Hematopoietic multipotent progenitor cell treated with erythropoietin and hydrocortisone succinate and interleukin-3 and kit ligand, for 17 days (in vitro differentiated cells): ENCODE measurements at regions not wholly inside any gene's neighbourhood (a gene's known extent, or its start where the extent isn't known, plus 50 kb on each side); places are given as distances from the start of the nearest gene placed in this dataset.

ENCODE experiments used
- DNase-seq: peaks from one replicate; pipeline ENCODE4 v3.0.0-alpha.2; 2015; ENCODE audit warnings: low spot score

DNA sequence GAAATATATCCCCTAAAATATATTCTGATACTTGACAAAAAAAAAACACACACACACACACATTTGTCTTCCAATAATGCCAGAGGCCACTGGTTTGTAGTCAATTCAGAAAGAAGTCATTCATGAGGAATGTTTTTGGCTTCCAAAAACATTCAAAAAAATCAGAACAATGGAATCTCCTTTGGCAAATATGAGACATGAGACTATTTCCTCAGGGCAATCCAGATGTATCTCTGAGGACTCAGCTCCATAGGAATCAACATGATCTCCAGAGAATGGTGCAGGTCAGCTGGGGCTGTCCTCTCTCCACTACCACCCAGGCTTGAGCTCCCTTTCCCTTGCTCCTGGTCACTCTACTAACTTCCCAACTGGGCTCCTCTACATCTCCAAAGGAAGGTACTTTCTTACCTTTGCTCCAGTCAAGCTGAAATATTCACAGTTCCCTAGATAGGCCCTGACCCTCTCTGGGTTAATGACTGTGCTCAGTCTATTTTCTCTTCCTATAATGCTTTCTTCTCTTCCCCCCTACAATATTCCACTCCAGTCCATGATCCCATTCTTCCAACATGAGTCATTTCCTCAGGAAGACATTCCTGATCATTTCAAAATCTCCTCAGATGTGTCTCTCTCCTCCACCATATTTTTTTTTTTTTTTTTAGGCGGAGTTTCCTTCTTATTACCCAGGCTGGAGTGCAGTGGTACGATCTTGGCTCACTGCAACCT, 145.3 kb downstream of the C1D start:
- DNase-seq, result no peak

GRCh38 chr2:67918471-67918870, 144.3 kb downstream of the C1D start:
- no peak for DNase-seq

- no peak for DNase-seq
These were observed 143.3 kb downstream of the C1D start for GRCh38 chr2:67919490-67919889.

DNA sequence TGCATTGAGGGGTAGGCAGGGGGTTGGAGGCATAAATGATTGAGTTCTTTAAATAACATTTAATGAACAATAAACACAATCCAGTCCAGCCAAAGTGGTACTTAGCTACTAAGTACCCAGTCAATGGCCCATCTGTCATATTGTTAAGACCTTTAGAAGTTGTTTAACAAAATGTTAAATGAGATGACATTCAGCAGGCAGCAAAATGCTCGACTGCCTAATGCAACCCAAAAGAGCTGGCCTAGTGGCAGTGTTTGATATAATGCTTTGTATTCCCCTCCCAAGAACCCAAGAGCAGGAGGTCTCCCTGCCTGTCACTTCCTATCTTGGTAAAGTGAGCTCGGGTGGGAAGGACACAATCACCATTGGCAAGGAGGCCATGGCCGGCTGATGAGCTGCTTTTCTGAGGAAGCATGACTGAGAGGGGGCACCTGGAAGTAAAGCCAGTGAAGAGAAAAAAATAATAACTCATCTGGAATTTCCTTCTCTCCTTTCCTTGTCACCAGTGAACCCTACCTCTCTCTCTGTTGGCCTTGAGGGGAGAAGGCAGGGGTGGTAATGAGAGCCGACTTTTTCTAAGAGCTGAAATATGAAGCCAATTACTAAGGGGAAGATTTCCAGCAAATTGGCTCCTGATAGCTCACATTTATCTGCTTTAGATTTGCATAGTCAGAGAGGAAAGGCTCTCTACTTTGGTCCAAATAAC, 140.6 kb downstream of the C1D start:
- DNase-seq, result no peak

- no peak for DNase-seq
These were observed 139.1 kb downstream of the C1D start for GRCh38 chr2:67923696-67924095.

DNA sequence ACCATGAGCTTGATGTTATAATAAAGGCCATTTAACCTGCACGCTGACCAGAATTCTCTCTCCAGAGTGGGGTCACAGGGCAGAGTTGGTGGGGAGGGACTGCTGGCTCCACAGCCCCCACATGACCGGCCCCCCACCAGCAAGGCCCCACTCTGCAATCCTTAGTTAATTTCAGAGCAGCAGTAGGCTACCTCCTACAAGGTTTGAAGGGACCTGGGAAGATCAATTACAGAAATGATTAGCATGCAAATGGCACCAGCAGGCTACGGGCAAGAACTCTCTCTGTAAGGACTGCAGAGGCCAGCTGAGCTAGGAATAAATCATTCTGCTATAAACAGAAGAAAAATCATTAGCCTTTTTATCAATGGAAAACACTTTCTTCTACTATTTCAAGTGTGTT, 135.3 kb downstream of the C1D start:
- DNase-seq, result no peak

- DNase-seq, result no peak
These were observed 132.6 kb downstream of the C1D start for GRCh38 chr2:67930156-67930555.

DNA sequence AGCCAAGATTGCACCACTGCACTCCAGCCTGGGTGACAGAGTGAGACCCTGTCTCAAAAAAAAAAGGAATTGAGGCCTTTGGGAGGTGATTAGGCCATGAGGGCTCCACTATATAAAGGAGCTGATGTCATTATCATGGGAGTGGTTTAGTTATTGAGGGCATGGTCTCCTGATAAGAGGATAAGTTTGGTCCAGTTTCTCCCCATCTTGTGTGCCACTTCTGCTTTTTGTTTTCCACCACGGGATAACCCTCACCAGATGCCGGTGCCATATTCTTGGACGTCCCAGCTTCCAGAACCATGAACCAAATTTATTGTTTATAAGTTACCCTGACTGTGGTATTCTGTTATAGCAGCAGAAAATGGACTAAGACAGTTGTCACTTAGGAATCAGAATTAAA, 125.8 kb downstream of the C1D start:
- DNase-seq, result no peak

DNA sequence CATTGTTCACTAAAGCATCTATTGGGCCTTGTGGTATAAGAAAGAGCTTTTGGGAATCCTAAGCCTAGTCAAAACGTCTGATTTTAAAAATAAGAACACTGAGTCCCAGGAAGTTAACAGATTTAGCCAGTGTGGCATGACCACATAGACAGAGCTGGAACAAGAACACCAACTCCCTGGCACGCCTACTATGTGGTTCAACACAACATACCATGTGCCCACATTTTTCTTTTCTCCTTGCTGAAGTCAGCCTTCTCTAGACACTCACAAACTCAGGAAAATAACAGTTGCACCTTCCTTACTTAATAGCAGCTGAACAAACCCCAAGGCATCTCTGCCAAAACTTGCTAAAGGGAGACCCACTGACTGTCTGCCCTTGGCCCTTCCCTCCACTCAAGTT, 124.8 kb downstream of the C1D start:
- DNase-seq, result no peak

GRCh38 chr2:67945056-67945455, 117.7 kb downstream of the C1D start:
- no peak for DNase-seq

DNA sequence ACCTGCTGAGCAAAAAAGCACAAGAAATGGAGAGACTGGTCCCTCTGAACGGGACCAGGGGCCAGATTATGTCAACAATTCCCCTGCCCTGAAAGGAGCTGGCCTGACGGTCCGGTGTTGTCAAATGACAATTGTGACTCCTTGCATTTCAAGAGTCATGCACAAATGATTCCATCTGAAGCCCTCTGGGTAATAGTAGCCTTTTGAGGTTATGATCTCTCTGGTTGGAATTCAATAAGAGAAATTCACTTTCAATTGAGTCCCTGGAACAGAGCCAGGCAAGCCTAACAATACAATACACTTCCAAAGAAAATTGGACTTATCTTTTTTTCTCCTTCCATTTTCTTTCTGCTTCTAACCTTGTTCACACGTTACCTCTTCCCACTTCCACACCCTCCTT, 116.9 kb downstream of the C1D start:
- no peak for DNase-seq

DNA sequence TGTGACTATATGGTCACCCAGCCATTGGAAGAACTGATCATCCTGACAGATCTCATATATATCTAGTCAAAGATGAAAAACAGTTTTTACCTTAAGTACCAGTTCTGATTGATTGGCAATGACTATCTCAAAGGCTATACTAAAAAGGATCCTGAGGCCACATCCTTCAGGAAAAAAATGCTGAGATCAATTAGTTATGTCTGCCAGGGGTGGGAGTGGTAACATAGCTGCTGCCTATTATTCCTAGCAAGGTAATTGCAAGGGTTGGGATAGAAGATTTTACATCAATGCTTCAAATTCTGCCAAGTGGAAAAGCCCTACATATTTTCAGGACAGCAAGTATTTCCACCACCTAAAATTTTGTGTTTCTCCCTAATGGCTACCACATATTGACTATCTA, 114.7 kb downstream of the C1D start:
- no peak for DNase-seq

DNA sequence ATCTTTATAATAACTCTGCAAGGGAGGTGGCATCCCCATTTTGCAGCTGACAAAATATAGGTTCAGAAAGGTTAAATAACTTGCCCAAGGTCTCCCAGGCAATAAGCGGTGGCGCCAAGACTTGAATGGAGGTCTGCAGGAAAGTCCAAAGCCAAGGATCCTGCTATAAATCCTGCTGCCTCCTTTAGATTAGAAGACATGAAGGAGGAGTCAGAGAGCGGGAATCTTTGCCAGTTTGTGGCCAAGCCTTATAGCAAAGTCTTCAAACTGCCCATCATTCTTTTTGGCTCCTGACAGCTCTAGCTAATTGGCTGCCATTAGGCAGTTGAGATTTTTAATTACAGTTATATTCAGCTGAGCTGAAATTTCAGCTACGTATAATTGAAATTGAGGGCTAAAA, 114.3 kb downstream of the C1D start:
- no peak for DNase-seq

DNA sequence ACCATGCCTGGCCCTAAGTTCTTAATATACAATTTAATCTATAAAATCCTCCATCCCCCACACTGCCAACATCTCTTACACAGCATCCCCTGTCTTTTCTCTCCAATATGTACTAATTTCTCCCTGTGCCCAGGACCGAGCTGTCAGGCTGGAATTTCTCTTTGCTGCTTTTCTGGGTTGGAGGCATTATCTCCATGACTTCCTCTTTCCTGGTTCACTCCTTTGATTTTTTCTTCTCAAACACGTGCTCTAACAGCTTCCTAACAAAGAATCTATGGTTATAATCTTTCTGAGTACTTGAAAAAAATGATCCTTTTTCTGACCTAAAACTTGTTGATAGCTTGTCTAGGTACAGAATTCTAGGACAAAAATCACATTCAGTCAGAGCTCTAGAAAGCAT, 112.8 kb downstream of the C1D start:
- DNase-seq, result no peak

- DNase-seq, result no peak
These were observed 111.9 kb downstream of the C1D start for GRCh38 chr2:67950919-67951318.

- DNase-seq, result no peak
These were observed 110.7 kb downstream of the C1D start for GRCh38 chr2:67952066-67952465.

DNA sequence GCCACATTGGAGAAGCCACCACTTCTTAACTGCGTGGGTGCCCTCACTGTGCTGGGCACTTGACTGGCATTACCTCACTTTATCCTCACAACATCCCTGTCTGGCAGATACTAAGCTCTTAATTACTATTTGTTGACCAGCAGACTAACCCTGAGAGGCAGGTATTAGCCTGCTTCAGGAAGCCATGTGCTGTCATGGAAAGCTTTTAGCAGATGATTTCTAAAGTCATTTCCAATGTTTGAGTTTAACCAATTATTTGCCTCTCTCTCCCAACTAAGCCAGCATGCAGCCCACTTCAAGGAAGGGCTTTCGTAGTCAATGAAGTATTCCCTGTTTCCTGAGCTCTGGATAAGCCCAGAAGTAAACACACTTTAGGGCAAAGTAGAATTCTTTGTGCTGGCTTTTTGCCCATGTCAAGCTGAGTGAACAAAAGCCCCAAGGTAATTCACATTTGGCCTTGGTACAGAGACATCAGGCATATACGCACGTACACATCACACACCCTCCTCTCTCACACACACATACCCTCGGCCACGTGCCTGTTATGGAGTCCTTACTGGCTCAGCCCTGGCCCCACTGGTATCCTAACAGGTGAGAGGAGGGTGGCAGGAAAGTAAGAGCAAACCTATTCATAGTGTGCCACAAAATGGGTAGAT, 108.6 kb downstream of the C1D start:
- no peak for DNase-seq

GRCh38 chr2:67955748-67956603, 106.8 kb downstream of the C1D start:
- no peak for DNase-seq

DNA sequence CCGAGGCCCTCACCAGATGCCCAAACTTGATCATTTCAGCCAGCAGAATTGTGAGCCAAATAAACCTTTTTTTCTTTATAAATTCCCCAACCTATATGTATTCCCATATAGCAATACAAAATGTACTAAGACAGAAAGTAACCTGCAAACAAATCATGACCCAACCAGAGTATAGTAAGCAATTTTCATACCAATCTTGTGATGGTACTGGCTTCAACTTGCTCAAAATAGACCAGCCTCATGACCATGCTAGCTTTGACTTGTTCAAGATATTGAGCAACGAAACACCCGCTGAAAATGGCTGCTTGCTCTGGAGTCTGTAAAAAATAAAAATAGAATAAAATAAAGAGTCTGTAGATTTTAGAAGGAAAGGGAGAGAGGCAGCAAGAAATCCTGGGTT, 97.6 kb downstream of the C1D start:
- no peak for DNase-seq

DNA sequence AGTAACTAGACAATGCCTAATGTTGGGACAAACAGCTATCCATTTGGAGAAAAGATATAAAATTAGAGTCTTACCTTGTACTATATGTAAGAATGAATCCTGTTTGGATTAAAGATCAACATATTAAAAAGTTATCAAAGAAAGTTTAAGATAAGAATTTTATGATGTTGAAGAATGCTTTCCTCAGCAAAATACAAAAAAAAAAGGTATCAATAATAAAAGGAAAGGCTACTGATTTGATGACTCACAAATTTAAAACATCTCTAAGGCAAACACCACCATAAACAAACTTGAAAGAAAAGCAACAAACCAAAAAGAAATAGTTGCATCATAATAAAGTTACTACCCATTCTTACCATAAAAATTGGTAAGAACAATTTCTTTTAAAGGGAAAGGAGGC, 92.7 kb downstream of the C1D start:
- DNase-seq, result no peak

DNA sequence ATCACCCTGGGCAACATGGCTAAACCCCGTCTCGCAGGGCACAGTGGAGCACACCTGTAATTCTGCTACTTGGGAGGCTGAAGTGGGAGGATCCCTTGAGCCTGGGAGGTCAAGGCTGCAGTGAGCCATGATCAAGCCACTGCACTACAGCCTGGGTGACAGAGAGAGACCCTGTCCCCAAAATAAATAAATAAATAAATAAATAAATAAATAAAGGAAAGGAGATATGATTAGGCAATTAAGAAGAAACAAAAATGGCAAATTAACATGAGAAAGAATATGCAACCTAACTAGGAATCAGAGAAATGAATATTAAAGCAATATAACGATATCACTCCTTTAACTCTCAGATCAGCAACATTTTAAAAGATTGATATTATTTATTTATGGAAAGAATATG, 92.3 kb downstream of the C1D start:
- no peak for DNase-seq
